ENCODE measurements at regions not wholly inside any gene's neighbourhood (a gene's known extent, or its start where the extent isn't known, plus 50 kb on each side); places are given as distances from the start of the nearest gene placed in this dataset.

DNA sequence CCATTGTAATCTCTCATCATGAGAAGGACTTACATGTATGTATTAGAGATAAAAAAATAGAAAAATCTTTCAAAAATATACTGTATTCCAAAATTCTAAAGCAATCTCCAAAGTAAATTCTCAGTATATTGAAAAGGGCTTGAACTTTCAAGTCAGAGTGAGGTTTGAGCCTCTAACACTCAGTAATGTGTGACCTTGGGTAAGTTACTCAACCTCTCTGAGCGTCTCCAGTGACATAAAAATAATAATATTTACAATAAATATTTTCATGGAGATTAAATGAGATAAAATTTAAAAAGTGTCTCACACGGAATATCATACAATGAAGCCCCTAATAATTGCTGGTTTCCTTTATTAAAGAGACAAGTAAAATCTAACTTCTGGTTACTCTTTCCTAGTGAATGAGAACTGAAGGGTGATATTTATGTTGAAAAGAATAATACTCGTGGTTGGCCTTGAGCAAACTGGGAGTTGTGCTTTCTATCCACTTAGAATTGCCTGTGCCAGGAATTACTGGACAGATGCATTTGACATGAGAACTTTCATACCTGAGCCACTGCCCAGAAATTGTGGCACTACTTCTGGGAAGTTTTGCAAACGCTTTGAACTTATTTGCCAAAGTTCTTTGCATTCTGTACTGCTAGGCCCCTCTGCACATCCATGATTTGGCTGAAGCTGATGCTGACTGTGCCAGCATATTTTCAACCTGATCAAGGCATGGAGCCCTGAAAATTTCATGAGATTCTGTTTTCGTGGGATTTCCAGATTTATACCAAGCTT lies 933.7 kb downstream of the GALC start:
- H3K9me3 Mint-ChIP-seq (ENCODE audit: low read depth): no peaks in the 10 kb centered on the region
- TF ChIP-seq, protein P1, sequence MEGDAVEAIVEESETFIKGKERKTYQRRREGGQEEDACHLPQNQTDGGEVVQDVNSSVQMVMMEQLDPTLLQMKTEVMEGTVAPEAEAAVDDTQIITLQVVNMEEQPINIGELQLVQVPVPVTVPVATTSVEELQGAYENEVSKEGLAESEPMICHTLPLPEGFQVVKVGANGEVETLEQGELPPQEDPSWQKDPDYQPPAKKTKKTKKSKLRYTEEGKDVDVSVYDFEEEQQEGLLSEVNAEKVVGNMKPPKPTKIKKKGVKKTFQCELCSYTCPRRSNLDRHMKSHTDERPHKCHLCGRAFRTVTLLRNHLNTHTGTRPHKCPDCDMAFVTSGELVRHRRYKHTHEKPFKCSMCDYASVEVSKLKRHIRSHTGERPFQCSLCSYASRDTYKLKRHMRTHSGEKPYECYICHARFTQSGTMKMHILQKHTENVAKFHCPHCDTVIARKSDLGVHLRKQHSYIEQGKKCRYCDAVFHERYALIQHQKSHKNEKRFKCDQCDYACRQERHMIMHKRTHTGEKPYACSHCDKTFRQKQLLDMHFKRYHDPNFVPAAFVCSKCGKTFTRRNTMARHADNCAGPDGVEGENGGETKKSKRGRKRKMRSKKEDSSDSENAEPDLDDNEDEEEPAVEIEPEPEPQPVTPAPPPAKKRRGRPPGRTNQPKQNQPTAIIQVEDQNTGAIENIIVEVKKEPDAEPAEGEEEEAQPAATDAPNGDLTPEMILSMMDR (IDR thresholded peaks at IDR 0.05; ENCODE audit: unreplicated experiment): no peak
- no peaks in the 10 kb centered on the region for H3K36me3 Mint-ChIP-seq (ENCODE audit: insufficient read depth)
- H3K4me1 Mint-ChIP-seq (ENCODE audit: low read depth): no peaks in the 10 kb centered on the region
- H3K27ac Mint-ChIP-seq: no peak overlapping the region
- H3K4me3 Mint-ChIP-seq (ENCODE audit: low read depth): no peak overlapping the region
- DNase-seq (ENCODE audit: low spot score, unreplicated experiment): no peak
- no peaks in the 10 kb centered on the region for H3K27me3 Mint-ChIP-seq

DNA sequence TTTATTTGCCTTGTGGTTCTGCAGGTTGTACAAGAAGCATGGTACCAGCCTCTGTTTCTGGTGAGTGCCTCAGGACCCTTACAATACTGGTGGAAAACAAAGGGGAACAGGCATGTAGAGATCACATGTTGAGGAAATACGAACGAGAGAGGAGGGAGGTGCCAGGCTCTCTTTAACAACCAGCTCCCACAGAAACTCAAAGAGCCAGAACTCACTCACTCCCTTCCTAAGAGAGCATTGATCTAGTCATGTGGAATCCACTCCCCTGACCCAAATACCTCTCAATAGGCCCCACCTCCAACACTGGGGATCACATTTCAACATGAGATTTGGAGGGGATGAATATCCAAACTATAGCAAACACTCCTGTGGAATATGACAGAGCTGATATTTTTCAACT lies 938.0 kb downstream of the GALC start:
- DNase-seq (ENCODE audit: low spot score, unreplicated experiment): no peak
- TF ChIP-seq, protein P1 (IDR thresholded peaks at IDR 0.05; ENCODE audit: unreplicated experiment): no peak
- no peak overlapping the region for H3K4me3 Mint-ChIP-seq (ENCODE audit: low read depth)
- H3K36me3 Mint-ChIP-seq (ENCODE audit: insufficient read depth): no peaks in the 10 kb centered on the region
- peak overlapping the region; percentile 46 for H3K27ac Mint-ChIP-seq
- H3K4me1 Mint-ChIP-seq (ENCODE audit: low read depth): peaks cover 3% of the 10 kb centered on the region
- H3K27me3 Mint-ChIP-seq: no peaks in the 10 kb centered on the region
- no peaks in the 10 kb centered on the region for H3K9me3 Mint-ChIP-seq (ENCODE audit: low read depth)

DNA sequence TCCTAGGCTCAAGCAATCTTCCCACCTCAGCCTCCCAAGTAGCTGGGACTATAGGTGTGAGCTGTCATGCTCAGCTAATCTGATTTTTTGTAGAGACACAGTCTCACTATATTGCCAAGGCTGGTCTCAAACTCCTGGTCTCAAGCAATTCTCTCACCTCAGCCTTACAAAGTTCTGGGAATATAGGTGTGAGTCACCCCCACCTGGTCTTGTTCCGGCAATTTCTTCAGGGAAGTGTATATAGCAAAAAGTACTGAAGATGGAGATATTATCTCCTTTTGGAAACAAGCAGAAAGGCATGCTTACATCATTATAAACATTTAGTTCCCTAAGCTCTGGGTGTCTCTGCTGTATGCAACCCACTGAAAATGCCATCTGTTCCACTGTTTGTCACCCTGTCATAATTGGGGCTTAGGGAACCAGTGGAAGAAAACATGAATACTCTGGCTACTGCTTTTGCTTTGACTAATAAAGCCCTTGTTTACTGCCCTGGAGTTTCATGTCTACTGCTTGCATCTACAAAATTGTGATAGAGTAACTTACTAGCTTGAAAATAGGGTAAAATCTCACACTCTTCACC lies 940.2 kb downstream of the GALC start:
- no peaks in the 10 kb centered on the region for H3K36me3 Mint-ChIP-seq (ENCODE audit: insufficient read depth)
- TF ChIP-seq, protein P1 (IDR thresholded peaks at IDR 0.05; ENCODE audit: unreplicated experiment): no peak
- peaks cover 4% of the 10 kb centered on the region for H3K4me1 Mint-ChIP-seq (ENCODE audit: low read depth)
- H3K27ac Mint-ChIP-seq: no peak overlapping the region
- H3K9me3 Mint-ChIP-seq (ENCODE audit: low read depth): no peaks in the 10 kb centered on the region
- no peak for DNase-seq (ENCODE audit: low spot score, unreplicated experiment)
- H3K4me3 Mint-ChIP-seq (ENCODE audit: low read depth): no peak overlapping the region
- no peaks in the 10 kb centered on the region for H3K27me3 Mint-ChIP-seq

DNA sequence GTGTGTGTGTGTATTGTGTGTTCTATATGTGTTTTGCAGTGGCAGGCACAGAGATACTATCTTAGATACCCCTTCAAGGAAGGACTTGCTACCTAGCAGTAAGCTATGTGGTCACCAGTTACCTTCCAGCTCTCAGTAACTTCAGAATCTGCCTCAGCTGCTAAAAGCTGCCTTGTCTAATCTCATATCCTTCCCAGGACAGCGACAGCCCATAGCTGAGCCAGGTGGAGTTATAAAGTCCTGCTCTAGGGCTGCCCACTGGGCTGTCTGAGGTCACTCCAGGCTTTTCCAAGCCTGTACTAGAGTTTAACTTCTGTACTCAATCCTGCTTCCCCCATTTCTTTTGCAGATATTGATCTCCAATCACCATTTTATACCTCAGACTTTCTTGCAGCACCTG lies 942.6 kb downstream of the GALC start:
- no peaks in the 10 kb centered on the region for H3K27me3 Mint-ChIP-seq
- H3K4me1 Mint-ChIP-seq (ENCODE audit: low read depth): peaks cover 4% of the 10 kb centered on the region
- no peaks in the 10 kb centered on the region for H3K9me3 Mint-ChIP-seq (ENCODE audit: low read depth)
- H3K27ac Mint-ChIP-seq: no peak overlapping the region
- TF ChIP-seq, protein P1 (IDR thresholded peaks at IDR 0.05; ENCODE audit: unreplicated experiment): no peak
- H3K36me3 Mint-ChIP-seq (ENCODE audit: insufficient read depth): no peaks in the 10 kb centered on the region
- H3K4me3 Mint-ChIP-seq (ENCODE audit: low read depth): no peak overlapping the region
- no peak for DNase-seq (ENCODE audit: low spot score, unreplicated experiment)

DNA sequence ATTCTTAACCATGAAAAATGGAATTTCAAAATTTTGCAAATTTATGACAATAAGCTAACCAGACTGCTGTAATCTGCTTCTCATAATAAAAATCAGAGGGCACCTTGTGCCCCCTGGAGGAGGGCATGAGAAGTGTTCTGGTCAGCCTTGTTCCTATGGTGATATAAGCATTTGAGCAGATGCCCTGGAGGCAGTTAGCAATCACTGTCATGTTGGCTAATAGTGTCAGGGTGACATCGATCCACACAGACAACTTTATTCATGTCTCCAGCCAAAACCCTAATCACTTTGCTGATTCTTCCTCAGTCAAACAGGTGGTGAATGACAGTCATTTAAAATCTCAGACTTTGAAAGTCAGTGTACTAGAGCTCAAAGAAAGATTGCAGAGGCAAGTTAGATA lies 943.0 kb downstream of the GALC start:
- Mint-ChIP-seq H3K9me3 (ENCODE audit: low read depth) (no peaks in the 10 kb centered on the region), H3K4me1 (ENCODE audit: low read depth) (peaks cover 6% of the 10 kb centered on the region), H3K27me3 (no peaks in the 10 kb centered on the region), H3K27ac (no peak overlapping the region), H3K4me3 (ENCODE audit: low read depth) (no peak overlapping the region), H3K36me3 (ENCODE audit: insufficient read depth) (no peaks in the 10 kb centered on the region)
- DNase-seq (ENCODE audit: low spot score, unreplicated experiment): no peak
- TF ChIP-seq, protein P1 (IDR thresholded peaks at IDR 0.05; ENCODE audit: unreplicated experiment): peak; percentile 73
